Psoas muscle (tissue), 7 donors: ENCODE measurements at regions not wholly inside any gene's neighbourhood (a gene's known extent, or its start where the extent isn't known, plus 50 kb on each side); places are given as distances from the start of the nearest gene placed in this dataset.
A peak's percentile ranks its signal among the peaks of the same experiment; 100 is the strongest.

Source experiments
- ATAC-seq, 4 donors: fragments of 200-7000 bp; cut with Tn5 transposase; one replicate each; pipeline ENCODE4 v1.9.1; 2020; ENCODE audit warnings: moderate library complexity in 3 of 4, mild to moderate bottlenecking in 2 of 4
- DNase-seq, 2 donors: peaks; one replicate each; pipeline ENCODE4 v3.0.0-alpha.2; 2020
- H3K27ac ChIP-seq: fragments of 200-600 bp; one replicate; pipeline ENCODE4 v1.8.0; 2022
- H3K27me3 ChIP-seq, 3 donors: fragments of 200-600 bp in 1 of 3; one replicate each; pipeline versions ENCODE4 v1.6.1 to v1.8.0; 2013 to 2022; ENCODE audit warnings: low read length in 2 of 3, mild to moderate bottlenecking in 2 of 3, moderate library complexity in 1 of 3; ENCODE audit not compliant: insufficient read depth in 3 of 3
- H3K36me3 ChIP-seq, 2 donors: fragments of 200-600 bp in 1 of 2; one replicate each; pipeline versions ENCODE4 v1.6.1 to v1.8.0; 2013 to 2022; ENCODE audit warnings: low read depth in 1 of 2, mild to moderate bottlenecking in 1 of 2, moderate library complexity in 1 of 2; ENCODE audit not compliant: insufficient read depth in 1 of 2
- H3K4me1 ChIP-seq: fragments of 200-600 bp; one replicate; pipeline ENCODE4 v1.8.0; 2022
- H3K4me3 ChIP-seq: fragments of 200-600 bp; one replicate; pipeline ENCODE4 v1.8.0; 2022; ENCODE audit warnings: mild to moderate bottlenecking
- H3K9me3 ChIP-seq: fragments of 200-600 bp; one replicate; pipeline ENCODE4 v1.8.0; 2022
- CTCF ChIP-seq: fragments of 200-600 bp; IDR thresholded peaks from one replicate; pipeline ENCODE4 v1.8.0; 2022; ENCODE audit warnings: antibody characterized with exemption
- WGBS, 3 donors: extraction: QIAGEN DNeasy Blood & Tissue Kit; methylation state at CpG; one replicate each; pipeline versions ENCODE4 v1.1.6 to v1.1.7; 2013; 5-methylcytosine and 5-hydroxymethylcytosine counted together
- intact Hi-C, 2 donors: fragments of 100-400 bp; cut with DNase I; formaldehyde crosslinking; loops; one replicate each; pipeline versions ENCODE4 v1.11.0 to v1.14.2; 2022
- donor health status: healthy with polysubstance abuse.
- donor health status: DM: no; HTN: no; CAD: no; lungs with moderate emphysema.
- donor health status: Bipolar disorder and iron deficiency.
- donor health status: healthy.
- donor health status: DM: yes; HTN: yes; CAD: no.
- donor health status: DM: no; HTN: no; CAD: no.
- donor health status: DM: yes; HTN: yes; CAD: no.

DNA sequence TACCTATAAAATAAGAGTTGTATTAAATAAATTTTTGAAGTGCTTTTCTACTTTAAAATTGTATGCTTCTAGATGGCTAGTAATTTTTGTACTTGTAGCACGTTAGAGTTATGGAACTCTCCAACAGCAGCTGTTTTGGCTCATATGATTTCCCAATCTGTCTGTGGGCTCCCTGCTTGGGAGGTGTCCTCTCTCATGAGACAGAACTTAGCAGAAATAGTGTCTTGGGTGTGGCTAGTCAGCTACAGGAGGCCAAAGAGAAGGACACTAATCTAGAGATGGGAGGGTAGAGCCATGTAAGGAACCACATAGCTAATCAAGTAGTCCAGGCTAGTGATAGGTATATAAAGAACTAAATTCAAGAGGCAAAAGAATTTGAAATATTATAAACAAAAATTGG is 78.4 kb upstream of the DAB2 start:
- DNase-seq (no peak), ATAC-seq (peak in 3 of 4 donors; percentile 58 to 78 (median 63))
- H3K4me3 ChIP-seq, result no peak overlapping the region
- intact Hi-C loops, result no loop called here
- H3K4me1 ChIP-seq, result peaks cover 9% of the 10 kb centered on the region
- no peak for TF ChIP-seq CTCF
- WGBS, 3 donors, result 31 to 53% (median 35%) methylated on average over 1 of the region's 1 CpG
- H3K9me3 ChIP-seq, result no peaks in the 10 kb centered on the region
- no peak overlapping the region for H3K27ac ChIP-seq
- no peaks in the 10 kb centered on the region for H3K36me3 ChIP-seq
- H3K27me3 ChIP-seq, result no peaks in the 10 kb centered on the region

GRCh38 chr5:39502704-39503103 is 77.9 kb upstream of the DAB2 start:
- DNase-seq (no peak), ATAC-seq (peak in 2 of 4 donors; percentile 26 to 50)
- Histone ChIP-seq H3K27ac (peak overlapping the region; percentile 19), H3K4me1 (peaks cover 9% of the 10 kb centered on the region), H3K27me3 (no peaks in the 10 kb centered on the region), H3K4me3 (no peak overlapping the region), H3K9me3 (no peaks in the 10 kb centered on the region), H3K36me3 (no peaks in the 10 kb centered on the region)
- intact Hi-C loops, result no loop called here
- WGBS, 3 donors, result 60 to 74% (median 65%) methylated on average over 6 of the region's 6 CpGs
- TF ChIP-seq CTCF, result no peak

DNA sequence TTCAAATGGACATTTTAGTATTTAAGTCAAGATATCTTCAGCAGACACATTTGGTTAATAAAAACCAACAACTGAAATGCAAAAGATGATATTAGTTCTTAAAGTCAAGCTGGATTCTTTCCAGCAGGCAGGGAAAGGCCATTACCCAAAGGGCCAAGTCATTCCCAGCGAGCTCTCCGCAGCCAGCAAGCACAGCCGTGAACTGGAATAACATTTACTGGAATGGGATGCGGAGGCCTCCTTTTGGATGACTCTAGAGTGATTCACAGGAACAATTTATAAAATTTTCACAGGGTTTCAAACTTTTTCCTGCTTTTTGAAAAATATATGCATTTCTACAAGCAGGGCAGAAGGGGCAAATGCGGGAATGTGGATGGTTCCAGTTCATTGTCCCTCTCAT is 76.6 kb upstream of the DAB2 start:
- peak in 2 of 4 donors; percentile 60 to 65 for ATAC-seq
- intact Hi-C loops, result no loop called here
- H3K27ac ChIP-seq, result no peak overlapping the region

GRCh38 chr5:39500551-39501175 is 75.9 kb upstream of the DAB2 start:
- H3K36me3 ChIP-seq, result no peaks in the 10 kb centered on the region
- H3K27ac ChIP-seq, result no peak overlapping the region
- H3K4me1 ChIP-seq, result peaks cover 9% of the 10 kb centered on the region
- WGBS, 3 donors, result 30 to 52% (median 38%) methylated on average over 2 of the region's 2 CpGs
- no peaks in the 10 kb centered on the region for H3K27me3 ChIP-seq
- H3K4me3 ChIP-seq, result no peak overlapping the region
- no peak for DNase-seq
- intact Hi-C loops, result no loop called here
- no peaks in the 10 kb centered on the region for H3K9me3 ChIP-seq
- no peak for ATAC-seq
- TF ChIP-seq CTCF, result no peak

More for the DNA sequence above, 76.6 kb upstream of the DAB2 start:
- 32 to 44% (median 33%) methylated on average over 5 of the region's 5 CpGs for WGBS, 3 donors
- H3K36me3 ChIP-seq, result no peaks in the 10 kb centered on the region
- H3K4me1 ChIP-seq, result peaks cover 9% of the 10 kb centered on the region
- H3K4me3 ChIP-seq, result no peak overlapping the region
- H3K9me3 ChIP-seq, result no peaks in the 10 kb centered on the region
- DNase-seq, result peak; percentile 45 to 65
- TF ChIP-seq CTCF, result no peak
- no peaks in the 10 kb centered on the region for H3K27me3 ChIP-seq
